Transverse colon (tissue), 4 donors: ENCODE measurements at regions not wholly inside any gene's neighbourhood (a gene's known extent, or its start where the extent isn't known, plus 50 kb on each side); places are given as distances from the start of the nearest gene placed in this dataset.

ENCODE experiments used
- DNase-seq: peaks from one replicate; pipeline ENCODE4 v3.0.0-alpha.2; 2019
- H3K27ac ChIP-seq, 4 donors: fragments of 200-600 bp; sonication (generic); 2 replicates each; pipeline ENCODE4 v1.5.1; 2016 to 2018; ENCODE audit warnings: inconsistent platforms in 4 of 4
- H3K27me3 ChIP-seq: fragments of 200-600 bp; sonication (generic); 2 replicates; pipeline ENCODE4 v1.5.1; 2017; ENCODE audit warnings: inconsistent platforms
- H3K36me3 ChIP-seq, 4 donors: fragments of 200-600 bp; sonication (generic); 2 replicates each; pipeline ENCODE4 v1.5.1; 2017 to 2019; ENCODE audit warnings: inconsistent platforms in 4 of 4
- H3K4me1 ChIP-seq, 4 donors: fragments of 200-600 bp; sonication (generic); 2 replicates each; pipeline ENCODE4 v1.5.1; 2017 to 2020; ENCODE audit warnings: inconsistent platforms in 4 of 4
- H3K4me3 ChIP-seq, 4 donors: fragments of 200-600 bp; sonication (generic); 1 replicate in 1 of 4; 2 replicates in 3 of 4; pipeline versions ENCODE4 v1.5.1 to v1.6.1; 2017 to 2019; ENCODE audit warnings: inconsistent platforms in 4 of 4
- H3K9me3 ChIP-seq, 2 donors: fragments of 200-600 bp; sonication (generic); 2 replicates each; pipeline ENCODE4 v1.5.1; 2017 to 2019; ENCODE audit warnings: inconsistent platforms in 2 of 2
- EP300 ChIP-seq: sonication (generic); formaldehyde crosslinking; IDR thresholded peaks from one replicate; pipeline ENCODE4 v1.6.1; 2017; ENCODE audit warnings: antibody characterized with exemption, low read depth
- POLR2A ChIP-seq: fragments of 450-650 bp; IDR thresholded peaks from one replicate; pipeline ENCODE4 v1.6.1; 2016; ENCODE audit warnings: antibody characterized with exemption, mild to moderate bottlenecking, moderate library complexity
- POLR2AphosphoS5 ChIP-seq, 3 donors: sonication (generic); formaldehyde crosslinking; IDR thresholded peaks; one replicate each; pipeline ENCODE4 v1.6.1; 2016; ENCODE audit warnings: antibody characterized with exemption in 3 of 3
- whole genome bisulfite sequencing, 2 donors: methylation state at CpG; one replicate each; pipeline ENCODE4 v1.1.5; 2018; ENCODE audit warnings: low coverage in 1 of 2; 5-methylcytosine and 5-hydroxymethylcytosine counted together
- in situ Hi-C, 4 donors: fragments of 200-750 bp; cut with MboI; loops; one replicate each; pipeline versions ENCODE4 v1.15.0 to v1.15.1; 2017; ENCODE audit warnings: low sequenced_read_pairs in 3 of 4, low pct_ligation_motif_present in 1 of 4, low pct_unique_long_range_greater_than_20kb in 1 of 4
- intact Hi-C: fragments of 100-400 bp; cut with DNase I; formaldehyde crosslinking; loops from one replicate; pipeline ENCODE4 v1.15.1; 2023; ENCODE audit warnings: low total_unique reads
- TF ChIP-seq, protein P1 (sequence below), 5 experiments: fragments of 200-600 bp in 3 of 5; fragments of 450-650 bp in 2 of 5; sonication (generic) in 3 of 5; IDR thresholded peaks; 1 replicate in 2 of 5; 2 replicates in 3 of 5; pipeline ENCODE4 v1.5.1; 2016 to 2017; ENCODE audit warnings: antibody characterized with exemption in 5 of 5, inconsistent platforms in 3 of 5, mild to moderate bottlenecking in 2 of 5, moderate library complexity in 1 of 5

DNA sequence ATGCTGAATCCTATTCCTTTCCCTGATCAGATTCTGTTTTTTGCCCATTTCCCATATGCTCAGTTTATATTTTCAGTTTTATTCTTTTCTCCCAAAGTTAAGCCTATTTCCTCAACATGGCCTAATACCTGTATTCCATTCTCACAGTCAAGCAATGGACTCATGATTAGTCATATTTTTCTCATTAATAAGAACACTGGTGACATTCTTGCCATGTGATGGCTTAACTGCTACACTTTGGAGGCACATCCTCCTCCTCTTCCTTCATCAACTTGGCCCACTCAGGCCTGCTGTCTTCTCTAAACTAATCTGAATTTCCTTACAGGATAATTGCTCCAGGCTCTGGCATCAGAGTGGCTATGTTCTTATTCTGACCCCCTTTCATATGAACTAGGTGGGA is 679.2 kb downstream of the NYAP2 start:
- TF ChIP-seq POLR2AphosphoS5 (IDR thresholded peaks at IDR 0.05) (no peak), EP300 (no peak), POLR2A (no peak)
- TF ChIP-seq, protein P1, sequence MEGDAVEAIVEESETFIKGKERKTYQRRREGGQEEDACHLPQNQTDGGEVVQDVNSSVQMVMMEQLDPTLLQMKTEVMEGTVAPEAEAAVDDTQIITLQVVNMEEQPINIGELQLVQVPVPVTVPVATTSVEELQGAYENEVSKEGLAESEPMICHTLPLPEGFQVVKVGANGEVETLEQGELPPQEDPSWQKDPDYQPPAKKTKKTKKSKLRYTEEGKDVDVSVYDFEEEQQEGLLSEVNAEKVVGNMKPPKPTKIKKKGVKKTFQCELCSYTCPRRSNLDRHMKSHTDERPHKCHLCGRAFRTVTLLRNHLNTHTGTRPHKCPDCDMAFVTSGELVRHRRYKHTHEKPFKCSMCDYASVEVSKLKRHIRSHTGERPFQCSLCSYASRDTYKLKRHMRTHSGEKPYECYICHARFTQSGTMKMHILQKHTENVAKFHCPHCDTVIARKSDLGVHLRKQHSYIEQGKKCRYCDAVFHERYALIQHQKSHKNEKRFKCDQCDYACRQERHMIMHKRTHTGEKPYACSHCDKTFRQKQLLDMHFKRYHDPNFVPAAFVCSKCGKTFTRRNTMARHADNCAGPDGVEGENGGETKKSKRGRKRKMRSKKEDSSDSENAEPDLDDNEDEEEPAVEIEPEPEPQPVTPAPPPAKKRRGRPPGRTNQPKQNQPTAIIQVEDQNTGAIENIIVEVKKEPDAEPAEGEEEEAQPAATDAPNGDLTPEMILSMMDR (IDR thresholded peaks at IDR 0.05): no peak

DNA sequence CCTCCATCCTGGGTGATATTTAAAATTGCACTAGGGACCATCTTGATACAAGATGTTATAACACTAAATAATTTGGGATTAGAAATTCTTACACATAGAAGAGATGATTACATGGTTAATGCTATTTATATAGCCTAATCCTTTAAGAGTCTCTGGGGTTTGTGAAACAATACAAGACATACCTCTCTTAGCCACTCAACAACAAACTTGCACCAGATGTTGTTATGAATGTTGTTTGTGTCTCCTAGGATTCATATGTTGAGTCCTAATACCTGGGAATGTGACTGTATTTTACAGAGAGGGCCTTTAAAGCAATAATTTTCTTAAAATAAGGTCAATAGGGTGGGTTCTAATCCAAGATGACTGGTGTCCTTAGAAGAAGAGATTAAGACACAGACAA is 678.3 kb downstream of the NYAP2 start:
- Histone ChIP-seq H3K4me1 (no peaks in the 10 kb centered on the region), H3K36me3 (no peaks in the 10 kb centered on the region), H3K4me3 (no peak overlapping the region), H3K27ac (no peak overlapping the region), H3K9me3 (no peaks in the 10 kb centered on the region), H3K27me3 (no peaks in the 10 kb centered on the region)
- intact Hi-C loops (no loop called here), in situ Hi-C loops (no loop called here)
- no peak for TF ChIP-seq POLR2A
- TF ChIP-seq, protein P1 (IDR thresholded peaks at IDR 0.05): no peak
- no peak for TF ChIP-seq POLR2AphosphoS5 (IDR thresholded peaks at IDR 0.05)
- no peak for TF ChIP-seq EP300
- no peak for DNase-seq

More for the DNA sequence above, 679.2 kb downstream of the NYAP2 start:
- Histone ChIP-seq H3K9me3 (no peaks in the 10 kb centered on the region), H3K4me1 (no peaks in the 10 kb centered on the region), H3K4me3 (no peak overlapping the region), H3K27ac (no peak overlapping the region), H3K36me3 (no peaks in the 10 kb centered on the region), H3K27me3 (no peaks in the 10 kb centered on the region)
- no peak for DNase-seq
- intact Hi-C loops (no loop called here), in situ Hi-C loops (no loop called here)

DNA sequence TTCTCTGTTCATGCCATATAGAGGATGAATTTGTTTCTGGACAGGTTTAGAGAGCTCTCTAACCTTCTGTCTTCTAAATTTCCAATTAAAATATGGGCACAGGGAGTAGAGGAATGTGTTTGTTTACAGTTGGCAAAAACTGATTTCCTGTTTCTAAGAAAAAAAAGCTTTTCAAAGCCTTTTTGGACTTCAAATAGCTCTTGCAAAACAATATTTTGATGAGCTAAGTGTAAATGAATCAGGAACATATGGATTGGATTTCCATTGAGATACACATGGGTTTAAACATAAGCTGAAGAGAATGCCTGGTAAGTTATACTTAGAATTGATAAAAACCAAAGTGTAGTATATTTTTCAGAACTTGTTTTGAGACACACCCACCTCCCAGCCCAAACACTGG is 677.5 kb downstream of the NYAP2 start:
- no peaks in the 10 kb centered on the region for H3K36me3 ChIP-seq
- intact Hi-C loops (no loop called here), in situ Hi-C loops (no loop called here)
- no peak overlapping the region for H3K27ac ChIP-seq
- H3K27me3 ChIP-seq: no peaks in the 10 kb centered on the region
- TF ChIP-seq POLR2AphosphoS5 (IDR thresholded peaks at IDR 0.05) (no peak), POLR2A (no peak), EP300 (no peak)
- TF ChIP-seq, protein P1 (IDR thresholded peaks at IDR 0.05): no peak
- no peaks in the 10 kb centered on the region for H3K4me1 ChIP-seq
- no peak for DNase-seq
- H3K4me3 ChIP-seq: no peak overlapping the region
- H3K9me3 ChIP-seq: no peaks in the 10 kb centered on the region

DNA sequence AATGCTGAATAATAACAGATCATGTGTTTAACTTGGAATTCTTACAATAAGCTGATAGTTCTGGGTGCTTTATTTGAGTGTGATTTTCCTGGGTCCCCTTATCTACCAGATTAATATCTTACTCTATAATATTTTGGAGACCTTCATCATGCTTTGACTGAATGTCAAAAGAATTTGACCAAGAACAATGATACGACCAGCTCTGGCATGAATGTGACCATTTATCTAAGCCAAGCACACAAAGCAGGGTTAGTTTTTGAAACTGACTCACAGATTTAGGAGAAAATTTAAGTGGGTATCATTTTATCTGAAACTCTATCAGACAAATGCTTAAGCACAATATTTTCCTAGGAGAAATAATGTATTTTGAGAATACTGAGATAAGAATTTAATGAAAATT is 677.0 kb downstream of the NYAP2 start:
- intact Hi-C loops (no loop called here), in situ Hi-C loops (no loop called here)
- TF ChIP-seq EP300: no peak
- no peak for TF ChIP-seq POLR2A
- TF ChIP-seq, protein P1 (IDR thresholded peaks at IDR 0.05): no peak
- no peak for TF ChIP-seq POLR2AphosphoS5 (IDR thresholded peaks at IDR 0.05)
- no peaks in the 10 kb centered on the region for H3K4me1 ChIP-seq
- H3K9me3 ChIP-seq: no peaks in the 10 kb centered on the region
- no peak for DNase-seq
- no peaks in the 10 kb centered on the region for H3K36me3 ChIP-seq
- 63 to 73% methylated on average over 1 of the region's 1 CpG for WGBS, 2 donors
- no peak overlapping the region for H3K27ac ChIP-seq
- no peak overlapping the region for H3K4me3 ChIP-seq
- no peaks in the 10 kb centered on the region for H3K27me3 ChIP-seq
